CD14-positive monocyte (primary cell): ENCODE measurements at regions not wholly inside any gene's neighbourhood (a gene's known extent, or its start where the extent isn't known, plus 50 kb on each side); places are given as distances from the start of the nearest gene placed in this dataset. TPM values are rescaled to one million over a fixed set of nuclear protein-coding genes. Genes with fewer than 3 reads are reported as not detected.

Experiments used
- small RNA-seq: library from RNA; depleted of rRNA; stranded (forward); fragments of <200 nt; gene quantifications from one replicate; pipeline ENCODE3, GENCODE V24; 2012; ENCODE audit warnings: low read depth; ENCODE audit not compliant: insufficient read length

Small RNA genes lying in the stretch of these regions (small RNA-seq; reads per million reads assigned to genes)
- not detected for gene RF00002
